ENCODE measurements at regions not wholly inside any gene's neighbourhood (a gene's known extent, or its start where the extent isn't known, plus 50 kb on each side); places are given as distances from the start of the nearest gene placed in this dataset.

- DNase-seq = no peak
Measured at GRCh38 chr2:234438305-234438977, 58.4 kb downstream of the ARL4C start.

DNA sequence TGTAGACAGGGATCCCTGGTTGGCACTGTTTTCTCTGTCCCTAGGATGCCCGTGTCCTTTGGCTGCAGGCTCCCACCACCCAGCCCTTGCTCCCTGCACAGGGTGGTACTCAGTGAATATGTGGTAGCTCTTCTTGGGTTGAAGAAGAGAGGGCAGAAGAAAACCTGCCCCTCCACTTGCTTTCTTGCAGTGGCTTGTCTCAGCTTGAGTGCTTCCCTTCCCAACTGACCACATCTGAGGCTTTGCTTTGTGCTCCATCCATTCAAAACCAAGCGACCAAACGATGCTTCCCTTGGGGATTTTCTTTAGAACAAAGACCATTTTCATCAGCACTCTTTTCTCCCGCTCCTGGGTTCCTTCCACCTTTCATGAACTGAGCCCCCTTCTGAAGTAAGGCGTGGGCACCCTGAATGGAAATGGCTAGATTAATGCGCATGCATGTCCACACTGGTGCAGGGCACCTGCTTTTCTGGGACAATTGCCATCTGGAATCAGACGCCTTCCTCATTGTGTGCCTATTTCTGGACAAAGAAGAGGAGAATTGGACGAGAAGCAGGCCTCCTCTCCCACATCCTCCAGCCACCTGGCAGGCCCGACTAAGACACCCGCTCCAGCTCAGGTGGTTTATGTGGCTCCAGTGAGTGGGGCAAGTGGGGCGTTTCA lies 59.1 kb downstream of the ARL4C start:
- no peak for DNase-seq

- DNase-seq = no peak
Measured at GRCh38 chr2:234436482-234436837, 60.4 kb downstream of the ARL4C start.

GRCh38 chr2:234435836-234436481 lies 60.9 kb downstream of the ARL4C start:
- DNase-seq = no peak

DNA sequence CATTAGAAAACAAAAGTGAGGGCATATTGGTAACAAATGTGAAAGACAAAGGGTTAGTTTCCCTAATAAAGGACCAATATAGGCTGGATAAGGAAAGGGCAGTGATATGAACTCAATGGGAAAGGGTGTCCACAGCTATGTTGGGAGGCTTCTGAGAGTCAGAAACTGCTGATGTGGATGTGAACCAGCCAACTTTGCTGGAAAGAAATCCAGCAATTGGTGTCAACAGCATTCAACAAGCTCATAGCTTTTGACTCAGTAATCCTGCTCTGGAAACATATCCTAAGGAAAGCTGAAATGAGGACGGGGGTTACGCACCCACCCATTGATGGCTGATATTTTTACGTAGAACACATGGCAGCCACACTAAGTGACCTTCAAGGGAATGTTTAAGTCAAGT lies 63.7 kb downstream of the ARL4C start:
- DNase-seq = no peak

DNA sequence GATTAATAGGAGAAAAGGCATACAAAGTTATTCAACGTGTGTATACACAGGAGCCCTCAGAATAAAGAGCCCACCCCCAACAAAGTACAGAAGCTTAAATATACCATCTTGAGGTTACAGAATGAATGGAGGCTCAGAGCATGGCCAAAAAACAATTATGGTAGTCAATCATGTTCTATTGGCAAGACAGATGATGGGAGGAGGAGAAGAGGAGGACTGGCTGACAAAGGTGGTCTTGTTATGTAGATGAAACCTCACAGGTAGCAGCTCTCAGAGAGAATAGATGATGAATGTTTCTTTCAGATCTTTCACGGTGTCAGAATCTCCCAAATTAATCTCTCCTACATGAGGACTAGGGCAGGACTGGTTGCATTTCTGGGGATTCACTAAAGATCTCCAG lies 66.0 kb downstream of the ARL4C start:
- DNase-seq = no peak

GRCh38 chr2:234429265-234429664 lies 67.6 kb downstream of the ARL4C start:
- DNase-seq = no peak

DNA sequence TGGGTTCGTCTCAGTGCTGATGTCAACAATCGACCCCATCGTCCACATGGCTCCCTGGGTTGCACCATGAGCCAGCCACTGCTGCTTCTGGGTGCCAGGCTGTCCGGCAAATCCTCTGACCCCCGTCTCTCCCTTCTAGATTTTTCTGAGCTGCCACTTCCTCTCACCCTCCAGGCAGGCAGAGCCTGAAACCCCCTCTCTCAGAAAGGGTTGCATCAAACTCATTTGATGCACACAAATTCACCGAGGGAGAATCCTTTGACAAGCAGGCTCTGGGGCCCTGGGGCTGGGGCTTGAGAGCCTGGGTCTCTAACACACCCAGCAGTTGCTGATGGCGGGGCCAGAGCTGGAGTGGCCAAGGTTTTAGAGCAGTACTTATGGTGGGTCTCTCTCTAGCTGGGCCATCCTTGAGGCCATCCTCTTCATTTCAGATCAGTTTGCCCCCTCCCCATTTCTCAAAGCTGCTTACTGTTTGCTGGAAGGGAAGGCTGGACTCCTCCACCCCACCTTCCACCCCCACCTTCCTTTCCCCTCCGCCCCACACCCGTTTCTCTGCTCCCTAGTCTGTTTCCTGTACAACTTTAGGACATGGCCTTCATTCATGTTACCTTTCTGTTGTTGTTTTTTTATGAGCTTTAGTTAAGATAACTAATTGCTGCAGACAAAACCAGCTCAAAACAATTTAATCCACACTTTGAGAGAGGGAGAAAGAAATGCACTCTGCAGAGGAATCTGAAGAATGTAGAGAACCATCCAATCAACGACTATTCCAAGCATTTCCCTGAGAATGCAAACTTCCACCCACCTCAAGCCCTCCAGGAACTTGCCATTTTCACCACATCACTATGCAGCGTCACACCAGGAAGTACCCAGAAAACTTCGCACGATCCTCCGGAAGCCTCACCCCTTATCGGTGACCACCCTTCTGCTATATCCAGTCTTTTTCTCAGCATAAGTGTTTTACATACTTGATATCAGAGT lies 69.5 kb downstream of the ARL4C start:
- DNase-seq = no peak

- no peak for DNase-seq
Measured at GRCh38 chr2:234426616-234427015, 70.3 kb downstream of the ARL4C start.

GRCh38 chr2:234425639-234426603 lies 71.0 kb downstream of the ARL4C start:
- DNase-seq = no peak

DNA sequence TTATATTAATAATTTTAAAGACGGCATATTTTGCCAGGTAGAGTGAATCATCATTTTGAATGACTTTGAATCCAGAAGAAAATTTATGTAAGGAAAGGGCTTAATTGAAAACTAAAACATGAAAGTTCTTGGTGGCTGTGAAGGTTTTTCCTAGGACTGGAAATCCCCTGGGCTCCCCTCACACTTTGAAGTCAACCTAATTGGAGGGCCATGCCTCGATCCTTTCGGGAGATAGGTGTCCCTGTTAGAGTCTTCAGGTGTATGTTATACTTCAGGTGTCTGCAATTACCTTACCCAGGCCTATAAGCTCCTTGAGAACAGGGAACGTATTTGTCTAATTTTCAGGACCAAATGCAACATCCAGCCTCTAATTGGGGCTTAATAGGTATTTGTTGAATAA lies 73.0 kb downstream of the ARL4C start:
- no peak for DNase-seq

- DNase-seq = no peak
Measured at GRCh38 chr2:234422981-234423431, 73.9 kb downstream of the ARL4C start.

GRCh38 chr2:234422273-234422732 lies 74.6 kb downstream of the ARL4C start:
- no peak for DNase-seq

DNA sequence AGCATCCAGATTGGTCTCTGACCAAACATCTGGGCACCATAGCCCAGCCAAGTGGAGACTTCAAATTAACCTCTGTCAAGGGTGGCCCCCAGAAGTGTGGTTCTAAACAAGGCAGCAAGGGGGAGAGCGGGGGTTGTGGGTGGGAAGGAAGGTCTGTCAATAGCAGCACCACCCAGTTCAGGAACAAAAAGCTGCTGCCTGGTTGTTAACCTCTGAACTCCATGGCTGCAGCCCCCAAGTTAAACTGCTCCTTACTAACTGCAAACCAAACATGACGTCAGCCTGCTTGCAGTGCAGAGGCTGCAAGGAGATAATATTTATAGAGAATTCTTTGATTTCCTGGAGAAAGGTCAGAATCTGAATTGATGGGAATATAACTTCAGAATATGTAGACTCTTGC lies 76.5 kb downstream of the ARL4C start:
- DNase-seq = no peak

DNA sequence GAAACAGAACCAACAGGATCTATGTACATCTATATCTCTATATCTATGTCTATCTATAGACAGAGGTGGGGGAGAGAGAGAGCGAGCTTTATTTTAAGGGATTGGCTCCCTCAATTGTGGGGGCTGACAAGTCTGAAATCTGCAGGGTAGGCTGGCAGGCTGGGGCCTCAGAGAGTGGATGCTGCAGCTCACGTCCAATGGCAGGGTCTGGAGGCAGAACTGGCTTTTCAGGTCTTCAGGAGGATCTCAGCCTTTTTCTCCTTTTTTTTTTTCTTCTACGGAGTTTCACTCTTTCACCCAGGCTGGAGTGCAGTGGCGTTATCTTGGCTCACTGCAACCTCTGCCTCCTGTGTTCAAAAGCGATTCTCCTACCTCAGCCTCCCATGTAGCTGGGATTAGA lies 77.2 kb downstream of the ARL4C start:
- no peak for DNase-seq

DNA sequence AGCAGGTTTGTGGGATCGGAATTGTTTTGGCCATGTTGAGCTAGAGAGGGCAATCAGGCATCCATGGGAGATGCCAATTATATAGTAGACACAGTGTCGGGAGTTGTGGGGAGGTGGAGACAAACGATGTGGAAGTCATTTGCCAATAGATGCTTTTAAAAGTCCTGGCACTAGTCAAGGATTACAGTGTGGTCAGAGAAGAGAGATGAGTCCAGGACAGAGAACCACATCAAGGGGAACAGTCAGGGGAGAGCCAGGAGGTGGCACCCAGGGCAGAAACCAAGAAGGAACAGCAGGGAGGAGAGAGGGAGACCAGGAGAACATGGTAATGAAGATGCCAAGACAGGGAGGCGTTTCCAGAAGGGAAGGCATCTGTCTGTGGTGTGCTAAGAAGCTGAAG lies 81.2 kb downstream of the ARL4C start:
- DNase-seq = no peak

DNA sequence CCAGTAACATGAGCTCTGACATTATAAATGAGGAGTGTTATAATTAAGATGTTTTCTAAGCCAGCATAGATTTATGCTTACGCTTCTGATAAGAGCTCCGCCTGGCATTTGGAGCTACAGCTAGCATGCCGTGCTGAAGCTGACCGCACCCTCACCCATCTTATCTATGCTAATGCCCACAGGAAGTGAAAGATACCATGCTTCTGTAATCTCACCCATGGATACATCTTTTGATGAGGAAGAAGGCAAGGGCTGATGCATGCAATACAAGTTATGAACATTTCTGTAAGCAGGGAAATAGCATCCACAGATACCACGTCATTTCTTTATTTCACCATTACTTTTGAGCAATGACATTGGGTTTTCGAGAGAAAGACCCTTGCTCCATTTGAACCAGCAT lies 82.3 kb downstream of the ARL4C start:
- no peak for DNase-seq

GRCh38 chr2:234412726-234413125 lies 84.2 kb downstream of the ARL4C start:
- DNase-seq = no peak

DNA sequence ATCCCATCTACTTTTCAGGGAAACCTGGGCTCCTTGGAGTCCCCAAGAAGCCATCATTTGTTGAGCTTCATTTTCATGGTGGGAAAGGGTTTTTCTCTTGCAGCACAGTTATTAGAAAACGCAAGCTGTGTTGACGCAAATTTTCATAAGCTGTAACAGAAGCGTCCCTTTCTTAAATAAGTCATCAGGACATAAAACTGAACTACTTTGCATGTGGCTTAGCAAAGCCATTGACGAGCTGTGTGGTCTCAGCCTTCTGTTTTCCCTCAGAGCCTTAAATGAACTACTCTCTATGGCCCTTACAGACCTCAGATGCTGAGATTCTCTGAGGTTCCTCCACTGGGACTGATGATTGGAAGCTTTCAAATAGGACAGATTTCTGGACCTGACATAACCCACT lies 85.1 kb downstream of the ARL4C start:
- no peak for DNase-seq

DNA sequence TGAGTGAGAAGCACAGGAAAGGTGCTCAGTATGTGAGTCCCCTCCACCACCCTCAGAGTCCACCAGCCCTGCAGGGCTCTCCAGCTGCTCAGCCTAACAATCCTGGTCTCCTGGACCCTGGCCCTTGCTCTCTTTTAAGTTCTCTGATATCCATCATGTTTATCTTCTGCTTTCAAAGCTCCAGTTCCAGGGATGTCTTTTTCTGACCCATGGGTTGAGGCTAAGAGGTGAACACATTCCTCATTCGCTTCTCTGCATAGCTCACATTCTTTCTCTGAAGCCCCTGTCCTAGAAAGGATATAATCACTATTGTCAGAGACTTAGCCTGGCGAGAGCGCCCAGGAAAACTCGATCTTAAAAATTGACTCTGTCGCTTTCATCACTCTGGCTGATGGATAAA lies 86.4 kb downstream of the ARL4C start:
- DNase-seq = no peak

DNA sequence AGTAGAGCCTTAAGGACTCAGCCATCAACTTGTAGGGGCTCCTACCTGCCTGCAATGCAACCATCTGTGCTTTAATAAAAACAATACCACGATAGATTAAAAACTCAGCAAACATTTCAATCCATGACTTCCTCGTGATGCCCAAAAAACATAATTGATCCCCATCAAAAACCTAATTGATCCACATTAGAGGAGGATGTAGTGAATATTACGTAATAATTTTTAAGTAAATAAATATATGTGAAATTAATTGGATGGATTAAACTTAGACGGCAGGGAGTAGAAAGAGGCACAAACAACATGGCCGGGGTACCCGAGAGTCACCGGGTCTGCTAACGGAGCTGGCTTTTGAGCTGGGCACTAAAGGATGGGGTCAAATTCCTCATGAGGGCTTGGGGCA lies 87.3 kb downstream of the ARL4C start:
- DNase-seq = no peak

- no peak for DNase-seq
Measured at GRCh38 chr2:234406085-234406484, 90.8 kb downstream of the ARL4C start.

All from NCI-H2171 (cell line).